ENCODE measurements at regions not wholly inside any gene's neighbourhood (a gene's known extent, or its start where the extent isn't known, plus 50 kb on each side); places are given as distances from the start of the nearest gene placed in this dataset.

DNA sequence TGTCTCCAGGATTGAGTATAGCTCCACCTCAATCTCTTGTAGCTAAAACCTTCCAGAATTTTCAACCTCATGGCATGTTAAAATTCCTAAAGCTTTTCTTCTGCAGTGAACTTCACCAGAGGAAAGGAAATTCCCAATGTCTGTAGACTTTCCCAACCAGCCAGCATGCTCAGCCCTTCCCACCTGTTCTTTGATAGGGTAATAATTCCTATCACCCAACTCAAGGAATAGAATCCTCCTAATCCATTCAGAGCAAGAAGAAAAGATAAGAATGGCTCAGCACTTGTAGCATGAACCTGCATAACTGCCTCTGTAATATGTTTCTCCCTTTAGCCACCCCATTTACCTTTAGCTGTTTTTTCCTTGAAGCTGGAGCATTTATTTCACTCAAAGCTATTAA is 301.8 kb upstream of the GADL1 start:
- Histone ChIP-seq H3K9me3 (ENCODE audit: low read depth) (no peaks in the 10 kb centered on the region), H3K36me3 (ENCODE audit: low read depth) (no peaks in the 10 kb centered on the region), H3K79me2 (ENCODE audit: insufficient read depth) (no peaks in the 10 kb centered on the region), H3K4me3 (peak overlapping the region; percentile 40), H3K27ac (peak overlapping the region; percentile 56), H3F3A (ENCODE audit: insufficient read depth) (peaks cover 21% of the 10 kb centered on the region), H3K4me2 (ENCODE audit: unreplicated experiment) (peak overlapping the region; percentile 74), H3K9ac (peak overlapping the region; percentile 40; the same call in 1 of the 2 replicates), H4K20me1 (ENCODE audit: insufficient read depth) (no peaks in the 10 kb centered on the region), H2AFZ (peak overlapping the region; percentile 36), H3K9me2 (ENCODE audit: insufficient read depth) (0 out of 2 replicates have a peak, but pooled peaks cover 5% of the 10 kb centered on the region), H3K27me3 (replicated peaks; ENCODE audit: insufficient read depth) (no peaks in the 10 kb centered on the region), H3K4me1 (ENCODE audit: insufficient read depth) (peaks cover 20% of the 10 kb centered on the region)
- in situ Hi-C loops (cut with MboI) = no loop called here
- no peak for TF ChIP-seq EZH2phosphoT487 (IDR thresholded peaks at IDR 0.05; ENCODE audit: insufficient read depth, low read depth)
- TF ChIP-seq EZH2 (IDR thresholded peaks at IDR 0.05; ENCODE audit: insufficient read depth, poor library complexity, severe bottlenecking) = no peak
- no peak for DNase-seq

DNA sequence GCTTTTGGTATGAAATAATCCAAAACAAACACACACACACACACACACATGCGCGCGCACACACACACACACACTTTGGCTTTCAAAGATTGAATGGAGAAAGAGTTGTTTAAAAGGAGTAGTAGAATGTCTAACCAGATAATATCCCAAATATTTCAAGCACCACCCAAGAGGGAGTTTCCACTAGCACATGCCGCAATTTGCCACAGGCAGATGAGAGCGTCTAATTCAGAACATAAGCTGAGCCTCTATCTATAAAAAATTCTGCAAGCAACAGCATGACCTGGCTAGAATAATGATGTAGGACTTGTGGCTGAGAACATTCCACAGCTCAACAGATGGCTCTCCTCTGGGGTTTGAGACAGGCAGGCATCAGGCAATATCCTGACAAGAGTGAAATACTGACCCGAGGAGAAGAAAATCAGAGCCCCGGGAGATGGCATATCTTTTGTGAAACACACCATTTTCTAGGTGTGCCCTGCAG is 302.5 kb upstream of the GADL1 start:
- Histone ChIP-seq H3K79me2 (ENCODE audit: insufficient read depth) (no peaks in the 10 kb centered on the region), H3K4me3 (peak overlapping the region; percentile 40)

DNA sequence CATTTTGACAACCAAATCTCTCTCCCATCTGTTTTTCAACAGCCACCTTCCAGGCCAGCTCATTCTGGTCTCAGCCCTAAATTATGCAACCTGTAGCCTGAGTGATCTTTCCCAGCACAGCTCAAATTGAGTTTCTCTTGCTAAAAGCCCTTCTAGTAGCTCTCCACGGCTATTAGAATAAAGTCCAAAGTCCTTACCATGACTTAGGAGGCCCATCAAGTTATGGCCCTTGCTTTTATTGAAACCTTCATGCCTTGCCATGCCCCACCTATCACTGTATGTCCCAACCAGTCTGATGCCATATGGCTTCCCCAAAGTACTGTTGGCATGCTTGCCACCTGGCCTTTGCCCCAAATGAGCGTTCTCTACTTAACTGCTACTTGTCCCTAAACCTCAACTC is 303.5 kb upstream of the GADL1 start:
- Histone ChIP-seq H3K79me2 (ENCODE audit: insufficient read depth) (no peaks in the 10 kb centered on the region), H3K9me3 (ENCODE audit: low read depth) (no peaks in the 10 kb centered on the region), H3K4me2 (ENCODE audit: unreplicated experiment) (peak overlapping the region; percentile 74), H3K4me3 (no peak overlapping the region), H3K27ac (0 out of 2 replicates have a peak overlapping the region, but pooled peaks have one; percentile 56), H3F3A (ENCODE audit: insufficient read depth) (peaks cover 21% of the 10 kb centered on the region), H4K20me1 (ENCODE audit: insufficient read depth) (no peaks in the 10 kb centered on the region), H3K4me1 (ENCODE audit: insufficient read depth) (peaks cover 20% of the 10 kb centered on the region), H3K9me2 (ENCODE audit: insufficient read depth) (0 out of 2 replicates have a peak, but pooled peaks cover 5% of the 10 kb centered on the region), H3K27me3 (replicated peaks; ENCODE audit: insufficient read depth) (no peaks in the 10 kb centered on the region), H3K36me3 (ENCODE audit: low read depth) (no peaks in the 10 kb centered on the region), H3K9ac (no peak overlapping the region), H2AFZ (no peak overlapping the region)
- in situ Hi-C loops (cut with MboI) = no loop called here
- peak; percentile 44 for DNase-seq
- WGBS, 2 experiments (ENCODE audit: low coverage in 1 of 2, low lambda C conversion rate in 2 of 2, missing lambda C conversion rate in 2 of 2) = 37 to 54% methylated on average over 2 of the region's 2 CpGs
- TF ChIP-seq EZH2 (IDR thresholded peaks at IDR 0.05; ENCODE audit: insufficient read depth, poor library complexity, severe bottlenecking) (no peak), EZH2phosphoT487 (IDR thresholded peaks at IDR 0.05; ENCODE audit: insufficient read depth, low read depth) (no peak)

More for the DNA sequence above, 302.5 kb upstream of the GADL1 start:
- Histone ChIP-seq H3K9me3 (ENCODE audit: low read depth) (no peaks in the 10 kb centered on the region), H3F3A (ENCODE audit: insufficient read depth) (peaks cover 21% of the 10 kb centered on the region), H3K4me2 (ENCODE audit: unreplicated experiment) (peak overlapping the region; percentile 74), H4K20me1 (ENCODE audit: insufficient read depth) (no peaks in the 10 kb centered on the region), H2AFZ (peak overlapping the region; percentile 36), H3K4me1 (ENCODE audit: insufficient read depth) (peaks cover 20% of the 10 kb centered on the region), H3K9ac (peak overlapping the region; percentile 40), H3K36me3 (ENCODE audit: low read depth) (no peaks in the 10 kb centered on the region), H3K27me3 (replicated peaks; ENCODE audit: insufficient read depth) (no peaks in the 10 kb centered on the region), H3K9me2 (ENCODE audit: insufficient read depth) (0 out of 2 replicates have a peak, but pooled peaks cover 5% of the 10 kb centered on the region), H3K27ac (peak overlapping the region; percentile 56)
- DNase-seq = peak; percentile 90
- in situ Hi-C loops (cut with MboI) = no loop called here
- TF ChIP-seq EZH2phosphoT487 (IDR thresholded peaks at IDR 0.05; ENCODE audit: insufficient read depth, low read depth) (no peak), EZH2 (IDR thresholded peaks at IDR 0.05; ENCODE audit: insufficient read depth, poor library complexity, severe bottlenecking) (no peak)
- 4 to 6% methylated on average over 7 of the region's 7 CpGs for WGBS, 2 experiments (ENCODE audit: low coverage in 1 of 2, low lambda C conversion rate in 2 of 2, missing lambda C conversion rate in 2 of 2)

DNA sequence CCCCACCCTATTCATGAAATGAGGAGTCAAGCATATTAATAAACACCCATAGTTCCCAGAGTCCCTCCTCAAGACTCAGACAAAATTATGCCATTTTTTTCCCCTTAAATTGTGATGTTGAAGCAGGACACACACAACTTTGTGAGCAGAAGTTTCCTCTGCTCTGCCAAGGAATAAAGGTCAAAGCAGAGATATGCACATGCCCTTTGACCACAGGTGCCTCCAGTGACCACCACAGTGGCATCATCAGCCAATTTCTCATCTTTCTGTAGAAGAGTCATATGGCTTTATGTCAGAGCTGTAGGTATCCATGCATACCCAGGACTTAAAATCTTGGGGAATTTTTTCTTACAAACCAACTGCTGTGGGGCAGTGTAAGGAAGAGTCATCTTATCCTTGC is 304.4 kb upstream of the GADL1 start:
- H3F3A ChIP-seq (ENCODE audit: insufficient read depth) = peaks cover 21% of the 10 kb centered on the region
- H3K36me3 ChIP-seq (ENCODE audit: low read depth) = no peaks in the 10 kb centered on the region
- DNase-seq = no peak
- no peaks in the 10 kb centered on the region for H3K79me2 ChIP-seq (ENCODE audit: insufficient read depth)
- H3K4me3 ChIP-seq = no peak overlapping the region
- H3K9ac ChIP-seq = no peak overlapping the region
- no peaks in the 10 kb centered on the region for H4K20me1 ChIP-seq (ENCODE audit: insufficient read depth)
- H3K27ac ChIP-seq = no peak overlapping the region
- H3K9me3 ChIP-seq (ENCODE audit: low read depth) = no peaks in the 10 kb centered on the region
- H3K4me1 ChIP-seq (ENCODE audit: insufficient read depth) = peaks cover 20% of the 10 kb centered on the region
- TF ChIP-seq EZH2phosphoT487 (IDR thresholded peaks at IDR 0.05; ENCODE audit: insufficient read depth, low read depth) (no peak), EZH2 (IDR thresholded peaks at IDR 0.05; ENCODE audit: insufficient read depth, poor library complexity, severe bottlenecking) (no peak)
- H3K9me2 ChIP-seq (ENCODE audit: insufficient read depth) = 0 out of 2 replicates have a peak, but pooled peaks cover 5% of the 10 kb centered on the region
- H2AFZ ChIP-seq = no peak overlapping the region
- in situ Hi-C loops (cut with MboI) = no loop called here
- H3K4me2 ChIP-seq (ENCODE audit: unreplicated experiment) = no peak overlapping the region
- no peaks in the 10 kb centered on the region for H3K27me3 ChIP-seq (replicated peaks; ENCODE audit: insufficient read depth)

Data from GM23248 (cell line).